GM12878 (cell line): ENCODE measurements at regions not wholly inside any gene's neighbourhood (a gene's known extent, or its start where the extent isn't known, plus 50 kb on each side); places are given as distances from the start of the nearest gene placed in this dataset.

Experiments used
- ATAC-seq: fragments of 200-7000 bp; cut with Tn5 transposase; 3 replicates; pipeline ENCODE4 v1.9.1; 2020; ENCODE audit warnings: mild to moderate bottlenecking, moderate library complexity
- BruUV-seq: library from RNA; stranded (reverse); fragments of 400-500 nt; replicated peaks from 2 replicates; lab custom pipeline; 2021; lab: Mats Ljungman, UMichigan
- CTCF ChIA-PET: fragments of 300-600 bp; sonication (Branson Sonifier 250); formaldehyde crosslinking; extraction: SDS; loops from one replicate; lab custom pipeline; 2021; ENCODE audit warnings: inconsistent platforms; lab: Yijun Ruan, JAX
- POLR2A ChIA-PET: fragments of 350-600 bp; formaldehyde crosslinking; extraction: SDS; loops from one replicate; lab custom pipeline; 2021; ENCODE audit warnings: inconsistent platforms; lab: Charles Lee
- RAD21 ChIA-PET: fragments of 300-600 bp; sonication (Branson Sonifier 250); formaldehyde crosslinking; loops from one replicate; lab custom pipeline; 2023; ENCODE audit warnings: antibody characterized with exemption; ENCODE audit not compliant: unreplicated experiment; lab: Charles Lee
- SMC1A ChIA-PET: fragments of 300-600 bp; sonication (Branson Sonifier 250); formaldehyde crosslinking; loops from one replicate; lab custom pipeline; 2023; ENCODE audit not compliant: unreplicated experiment, uncharacterized antibody; lab: Charles Lee
- DNase-seq: peaks from one replicate; pipeline ENCODE4 v3.0.0-alpha.2; 2011; ENCODE audit warnings: low read depth, low spot score
- FAIRE-seq: peaks from 3 replicates; lab custom pipeline; 2011; peaks lifted over from hg19 to GRCh38; lab: Jason Lieb, UNC
- H2AFZ ChIP-seq: 2 replicates; pipeline ENCODE4 v1.6.0; 2011; ENCODE audit warnings: low read depth, low read length, control low read depth; ENCODE audit not compliant: control insufficient read depth
- H3K27ac ChIP-seq: 2 replicates; pipeline ENCODE4 v1.5.1; 2011; ENCODE audit warnings: control low read depth; ENCODE audit not compliant: control insufficient read depth, insufficient read depth
- H3K27me3 ChIP-seq, 2 experiments: replicated peaks in 1 of 2; 2 replicates each; pipeline versions ENCODE4 v1.6.0 to v1.6.1; 2011; ENCODE audit warnings: low read length in 1 of 2; ENCODE audit not compliant: control insufficient read depth in 2 of 2, insufficient read depth in 2 of 2
- H3K36me3 ChIP-seq, 2 experiments: 2 replicates each; pipeline ENCODE4 v1.5.1; 2011; ENCODE audit warnings: low read length in 1 of 2; ENCODE audit not compliant: control insufficient read depth in 2 of 2, insufficient read depth in 2 of 2
- H3K4me1 ChIP-seq: 2 replicates; pipeline ENCODE4 v1.6.1; 2011; ENCODE audit warnings: mild to moderate bottlenecking, low read length, moderate library complexity, mixed read lengths; ENCODE audit not compliant: control insufficient read depth, insufficient read depth
- H3K4me2 ChIP-seq: 2 replicates; pipeline ENCODE4 v1.6.0; 2011; ENCODE audit warnings: control low read depth; ENCODE audit not compliant: control insufficient read depth, insufficient read depth
- H3K4me3 ChIP-seq: fragments of 200-600 bp; sonication (generic); 2 replicates; pipeline ENCODE4 v1.5.1; 2016
- H3K79me2 ChIP-seq: 2 replicates; pipeline ENCODE4 v1.6.0; 2011; ENCODE audit warnings: low read length; ENCODE audit not compliant: control insufficient read depth, insufficient read depth
- H3K9ac ChIP-seq: 2 replicates; pipeline ENCODE4 v1.8.0; 2011; ENCODE audit warnings: low read length, control low read depth, mixed read lengths; ENCODE audit not compliant: control insufficient read depth, insufficient read depth
- H3K9me3 ChIP-seq: replicated peaks from 3 replicates; pipeline ENCODE4 v1.5.1; 2011; ENCODE audit warnings: mild to moderate bottlenecking, low read length; ENCODE audit not compliant: control insufficient read depth, insufficient read depth
- H4K20me1 ChIP-seq: 2 replicates; pipeline ENCODE4 v1.6.0; 2011; ENCODE audit not compliant: control insufficient read depth, insufficient read depth
- CBX3 ChIP-seq: fragments of 200-600 bp; sonication (generic); IDR thresholded peaks from 2 replicates; pipeline ENCODE4 v1.6.1; 2016; ENCODE audit warnings: low read depth, borderline replicate concordance
- CHD2 ChIP-seq: IDR thresholded peaks from 2 replicates; pipeline ENCODE4 v1.6.1; 2011; ENCODE audit warnings: low read depth, low read length, improper control_type of control experiment, borderline replicate concordance
- CREM ChIP-seq: IDR thresholded peaks from 2 replicates; pipeline ENCODE4 v1.6.1; 2014; ENCODE audit warnings: antibody characterized with exemption, low read depth
- ETV6 ChIP-seq, 2 experiments: fragments of 450-650 bp in 1 of 2; IDR thresholded peaks in 1 of 2; conservative IDR thresholded peaks in 1 of 2; 2 replicates each; pipeline ENCODE4 v1.6.1; 2014; ENCODE audit warnings: antibody characterized with exemption in 1 of 2, borderline replicate concordance in 1 of 2, low read depth in 1 of 2, mild to moderate bottlenecking in 1 of 2, moderate library complexity in 1 of 2
- EZH2 ChIP-seq: IDR thresholded peaks from 2 replicates; pipeline ENCODE4 v1.6.1; 2012; ENCODE audit warnings: low read depth, mild to moderate bottlenecking, control low read depth, inconsistent platforms, low read length, borderline replicate concordance; ENCODE audit not compliant: control insufficient read depth
- HCFC1 ChIP-seq: fragments of 150-350 bp; IDR thresholded peaks from 2 replicates; pipeline ENCODE4 v1.6.1; 2014; ENCODE audit warnings: low read length
- HDAC6 ChIP-seq: fragments of 200-600 bp; sonication (generic); IDR thresholded peaks from one replicate; pipeline ENCODE4 v1.8.0; 2017; ENCODE audit warnings: antibody characterized with exemption; ENCODE audit not compliant: unreplicated experiment
- JUNB ChIP-seq: IDR thresholded peaks from 2 replicates; pipeline ENCODE4 v1.6.1; 2016; ENCODE audit warnings: antibody characterized with exemption, mild to moderate bottlenecking
- KDM1A ChIP-seq: fragments of 200-600 bp; sonication (generic); IDR thresholded peaks from 2 replicates; pipeline ENCODE4 v1.6.1; 2016; ENCODE audit warnings: borderline replicate concordance
- MTA3 ChIP-seq: IDR thresholded peaks from 2 replicates; pipeline ENCODE4 v1.6.1; 2012; ENCODE audit warnings: low read length, inconsistent platforms, borderline replicate concordance
- RELA ChIP-seq: fragments of 450-650 bp; IDR thresholded peaks from 2 replicates; pipeline ENCODE4 v1.8.0; 2014; ENCODE audit warnings: borderline replicate concordance; ENCODE audit not compliant: partially characterized antibody
- RELB ChIP-seq: fragments of 450-650 bp; IDR thresholded peaks from 2 replicates; pipeline ENCODE4 v1.6.1; 2017; ENCODE audit warnings: low read depth, mild to moderate bottlenecking, moderate library complexity
- SKIL ChIP-seq: fragments of 450-650 bp; IDR thresholded peaks from 2 replicates; pipeline ENCODE4 v1.6.1; 2017; ENCODE audit warnings: mild to moderate bottlenecking, low read depth, inconsistent platforms; ENCODE audit not compliant: poor library complexity, severe bottlenecking
- SP1 ChIP-seq: IDR thresholded peaks from one replicate; pipeline ENCODE4 v1.6.1; 2011; ENCODE audit warnings: low read depth, low read length
- WRNIP1 ChIP-seq: IDR thresholded peaks from 2 replicates; pipeline ENCODE4 v1.6.1; 2011; ENCODE audit warnings: low read depth, low read length, improper control_type of control experiment, borderline replicate concordance
- ZNF24 ChIP-seq: fragments of 450-650 bp; IDR thresholded peaks from 2 replicates; pipeline ENCODE4 v1.6.1; 2017; ENCODE audit warnings: antibody characterized with exemption, mild to moderate bottlenecking
- WGBS: methylation state at CpG from one replicate; pipeline ENCODE4 v1.1.6; 2016; ENCODE audit warnings: low lambda C conversion rate; ENCODE audit not compliant: insufficient replicate concordance, insufficient coverage; ENCODE audit errors: missing lambda C conversion rate; 5-methylcytosine and 5-hydroxymethylcytosine counted together
- in situ Hi-C: fragments of 300-500 bp; cut with MboI; formaldehyde crosslinking; loops from 9 replicates; pipeline ENCODE4 v1.14.3; 2018; ENCODE audit warnings: mixed read lengths
- intact Hi-C: fragments of 100-400 bp; cut with micrococcal nuclease; formaldehyde crosslinking; loops from one replicate; pipeline ENCODE4 v1.14.2; 2022; ENCODE audit not compliant: unreplicated experiment
- TF ChIP-seq, protein P1 (sequence below): fragments of 450-650 bp; IDR thresholded peaks from 2 replicates; pipeline ENCODE4 v1.6.1; 2016; ENCODE audit warnings: mild to moderate bottlenecking
- TF ChIP-seq, protein P2 (sequence below): fragments of 450-650 bp; IDR thresholded peaks from 2 replicates; pipeline ENCODE4 v1.6.1; 2017; ENCODE audit warnings: antibody characterized with exemption, mild to moderate bottlenecking, moderate library complexity

- ATAC-seq (no peak), DNase-seq (no peak)
- Histone ChIP-seq H2AFZ (no peak overlapping the region), H3K4me1 (no peaks in the 10 kb centered on the region), H3K4me3 (no peak overlapping the region)
- ChIA-PET RAD21 (interaction anchor here (1.4 kb wide), 1 partner anchor 195 kb away, joined by 4 read pairs; no protein-coding TSS in a partner anchor), POLR2A (no interaction called here), SMC1A (interaction anchor here (1.1 kb wide), 1 partner anchor 235 kb away, joined by 3 read pairs; no protein-coding TSS in a partner anchor)
- in situ Hi-C loops = loop anchor here (25.0 kb wide), 2 partner anchors 561 to 1061 kb away; partner anchors contain the start of gene BTG1
- TF ChIP-seq EZH2 (no peak), RELB (no peak), SP1 (no peak), CREM (no peak), ETV6 (conservative IDR thresholded peaks at IDR 0.05 in 1 of 2, IDR thresholded peaks at IDR 0.05 in 1 of 2; ENCODE audit: borderline replicate concordance in 1 of 2, low read depth in 1 of 2) (no peak), MTA3 (no peak), WRNIP1 (no peak), RELA (no peak), JUNB (no peak), HCFC1 (no peak), CBX3 (no peak), KDM1A (no peak), ZNF24 (no peak), HDAC6 (no peak), CHD2 (no peak), SKIL (no peak)
- TF ChIP-seq, protein P1, sequence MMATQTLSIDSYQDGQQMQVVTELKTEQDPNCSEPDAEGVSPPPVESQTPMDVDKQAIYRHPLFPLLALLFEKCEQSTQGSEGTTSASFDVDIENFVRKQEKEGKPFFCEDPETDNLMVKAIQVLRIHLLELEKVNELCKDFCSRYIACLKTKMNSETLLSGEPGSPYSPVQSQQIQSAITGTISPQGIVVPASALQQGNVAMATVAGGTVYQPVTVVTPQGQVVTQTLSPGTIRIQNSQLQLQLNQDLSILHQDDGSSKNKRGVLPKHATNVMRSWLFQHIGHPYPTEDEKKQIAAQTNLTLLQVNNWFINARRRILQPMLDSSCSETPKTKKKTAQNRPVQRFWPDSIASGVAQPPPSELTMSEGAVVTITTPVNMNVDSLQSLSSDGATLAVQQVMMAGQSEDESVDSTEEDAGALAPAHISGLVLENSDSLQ = no peak
- TF ChIP-seq, protein P2, sequence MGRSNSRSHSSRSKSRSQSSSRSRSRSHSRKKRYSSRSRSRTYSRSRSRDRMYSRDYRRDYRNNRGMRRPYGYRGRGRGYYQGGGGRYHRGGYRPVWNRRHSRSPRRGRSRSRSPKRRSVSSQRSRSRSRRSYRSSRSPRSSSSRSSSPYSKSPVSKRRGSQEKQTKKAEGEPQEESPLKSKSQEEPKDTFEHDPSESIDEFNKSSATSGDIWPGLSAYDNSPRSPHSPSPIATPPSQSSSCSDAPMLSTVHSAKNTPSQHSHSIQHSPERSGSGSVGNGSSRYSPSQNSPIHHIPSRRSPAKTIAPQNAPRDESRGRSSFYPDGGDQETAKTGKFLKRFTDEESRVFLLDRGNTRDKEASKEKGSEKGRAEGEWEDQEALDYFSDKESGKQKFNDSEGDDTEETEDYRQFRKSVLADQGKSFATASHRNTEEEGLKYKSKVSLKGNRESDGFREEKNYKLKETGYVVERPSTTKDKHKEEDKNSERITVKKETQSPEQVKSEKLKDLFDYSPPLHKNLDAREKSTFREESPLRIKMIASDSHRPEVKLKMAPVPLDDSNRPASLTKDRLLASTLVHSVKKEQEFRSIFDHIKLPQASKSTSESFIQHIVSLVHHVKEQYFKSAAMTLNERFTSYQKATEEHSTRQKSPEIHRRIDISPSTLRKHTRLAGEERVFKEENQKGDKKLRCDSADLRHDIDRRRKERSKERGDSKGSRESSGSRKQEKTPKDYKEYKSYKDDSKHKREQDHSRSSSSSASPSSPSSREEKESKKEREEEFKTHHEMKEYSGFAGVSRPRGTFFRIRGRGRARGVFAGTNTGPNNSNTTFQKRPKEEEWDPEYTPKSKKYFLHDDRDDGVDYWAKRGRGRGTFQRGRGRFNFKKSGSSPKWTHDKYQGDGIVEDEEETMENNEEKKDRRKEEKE = no peak
- TF ChIP-seq, all 136 proteins: peak for 0
- FAIRE-seq = no peak
- WGBS = 89% methylated on average over 1 of the region's 1 CpG
- Histone ChIP-seq H3K27me3 (no peaks in the 10 kb centered on the region), H3K9me3 (no peaks in the 10 kb centered on the region), H3K4me2 (no peak overlapping the region), H4K20me1 (no peaks in the 10 kb centered on the region), H3K9ac (no peak overlapping the region), H3K27ac (no peak overlapping the region), H3K36me3 (no peaks in the 10 kb centered on the region), H3K79me2 (no peaks in the 10 kb centered on the region)
- intact Hi-C loops = loop anchor here (5.0 kb wide), 4 partner anchors 194 to 996 kb away; no protein-coding TSS in a partner anchor
- CTCF ChIA-PET = interaction anchor here (1.1 to 2.3 kb wide), 4 partner anchors 18 to 990 kb away, joined by 3 to 4 read pairs (median 4); no protein-coding TSS in a partner anchor
- no TSS peak for BruUV-seq
Measured at GRCh38 chr12:91576432-91576831, 393.8 kb upstream of the DCN start.
